Endothelial cell of umbilical vein (primary cell): ENCODE measurements at regions not wholly inside any gene's neighbourhood (a gene's known extent, or its start where the extent isn't known, plus 50 kb on each side); places are given as distances from the start of the nearest gene placed in this dataset.

Experiments
- BruUV-seq: library from RNA; stranded (reverse); fragments of 400-500 nt; replicated peaks from 2 replicates; lab custom pipeline; 2021; lab: Mats Ljungman, UMichigan
- CTCF ChIA-PET: fragments of 300-600, 350-600 bp; sonication (Branson Sonifier 250); formaldehyde crosslinking; loops from one replicate; lab custom pipeline; 2021; ENCODE audit warnings: antibody characterized with exemption, inconsistent platforms; lab: Charles Lee
- POLR2A ChIA-PET: fragments of 300-600, 350-600 bp; sonication (Branson Sonifier 250); formaldehyde crosslinking; loops from one replicate; lab custom pipeline; 2021; ENCODE audit warnings: antibody characterized with exemption, inconsistent platforms; lab: Charles Lee
- DNase-seq: peaks from one replicate; pipeline ENCODE4 v3.0.0-alpha.2; 2011; ENCODE audit warnings: low read depth, low spot score
- FAIRE-seq: peaks from 2 replicates; lab custom pipeline; 2011; peaks lifted over from hg19 to GRCh38; lab: Jason Lieb, UNC
- H2AFZ ChIP-seq: 2 replicates; pipeline ENCODE4 v1.6.0; 2012; ENCODE audit warnings: low read depth, low read length, control low read depth, inconsistent platforms
- H3K27ac ChIP-seq: 2 replicates; pipeline ENCODE4 v1.5.1; 2011; ENCODE audit warnings: low read depth, mild to moderate bottlenecking, control low read depth, low read length, moderate library complexity; ENCODE audit not compliant: insufficient read depth
- H3K27me3 ChIP-seq, 2 experiments: 2 replicates each; pipeline versions ENCODE4 v1.6.0 to v1.6.1; 2011; ENCODE audit warnings: low read length in 2 of 2, mixed read lengths in 1 of 2; ENCODE audit not compliant: control insufficient read depth in 2 of 2, insufficient read depth in 2 of 2
- H3K36me3 ChIP-seq, 2 experiments: 2 replicates in 1 of 2; 3 replicates in 1 of 2; pipeline ENCODE4 v1.5.1; 2011; ENCODE audit warnings: low read length in 2 of 2, mild to moderate bottlenecking in 1 of 2, moderate library complexity in 1 of 2; ENCODE audit not compliant: control insufficient read depth in 2 of 2, insufficient read depth in 2 of 2; ENCODE audit errors: extremely low read depth in 1 of 2
- H3K4me1 ChIP-seq: 3 replicates; pipeline ENCODE4 v1.5.1; 2011; ENCODE audit warnings: mild to moderate bottlenecking, low read length; ENCODE audit not compliant: control insufficient read depth, insufficient read depth; ENCODE audit errors: extremely low read depth
- H3K4me2 ChIP-seq: 2 replicates; pipeline ENCODE4 v1.6.1; 2011; ENCODE audit warnings: low read length, control low read depth, mixed read lengths; ENCODE audit not compliant: insufficient read depth
- H3K4me3 ChIP-seq, 3 experiments: fragments of 200-600 bp in 1 of 3; sonication (generic), shearing (Covaris generic) in 1 of 3; replicated peaks in 1 of 3; 2 replicates each; pipeline ENCODE4 v1.5.1; 2011 to 2016; ENCODE audit warnings: control low read depth in 3 of 3, low read length in 3 of 3, mild to moderate bottlenecking in 2 of 3, inconsistent platforms in 1 of 3, low read depth in 1 of 3, moderate library complexity in 1 of 3; ENCODE audit not compliant: insufficient read depth in 1 of 3
- H3K79me2 ChIP-seq: 2 replicates; pipeline ENCODE4 v1.6.0; 2012; ENCODE audit warnings: low read length, inconsistent platforms; ENCODE audit not compliant: control insufficient read depth, insufficient read depth
- H3K9ac ChIP-seq: replicated peaks from 2 replicates; pipeline ENCODE3; 2011; ENCODE audit warnings: low read length, control low read depth; ENCODE audit not compliant: insufficient read depth; ENCODE audit errors: extremely low read depth
- H3K9me1 ChIP-seq: replicated peaks from 3 replicates; pipeline ENCODE4 v1.6.0; 2011; ENCODE audit warnings: mild to moderate bottlenecking, low read length; ENCODE audit not compliant: control insufficient read depth, insufficient read depth; ENCODE audit errors: extremely low read depth
- H3K9me3 ChIP-seq: replicated peaks from 2 replicates; pipeline ENCODE4 v1.5.1; 2012; ENCODE audit warnings: low read length, inconsistent platforms; ENCODE audit not compliant: control insufficient read depth, insufficient read depth
- H4K20me1 ChIP-seq: replicated peaks from 2 replicates; pipeline ENCODE3; 2011; ENCODE audit warnings: mild to moderate bottlenecking, low read length; ENCODE audit not compliant: control insufficient read depth, insufficient read depth; ENCODE audit errors: extremely low read depth
- CTCF ChIP-seq, 2 donors: IDR thresholded peaks; 1 replicate in 1 of 2; 2 replicates in 1 of 2; pipeline ENCODE4 v1.5.1; 2011; ENCODE audit warnings: low read length in 2 of 2, mild to moderate bottlenecking in 2 of 2, moderate library complexity in 2 of 2, control low read depth in 1 of 2, inconsistent platforms in 1 of 2, low read depth in 1 of 2; ENCODE audit not compliant: insufficient read depth in 1 of 2; ENCODE audit errors: extremely low read depth in 1 of 2
- EZH2 ChIP-seq: IDR thresholded peaks from 2 replicates; pipeline ENCODE4 v1.6.1; 2012; ENCODE audit warnings: borderline replicate concordance, low read depth, mild to moderate bottlenecking, moderate library complexity, low read length, inconsistent platforms; ENCODE audit not compliant: severe bottlenecking
- FOS ChIP-seq: IDR thresholded peaks from 2 replicates; pipeline ENCODE4 v1.6.1; 2011; ENCODE audit warnings: mild to moderate bottlenecking, low read length, moderate library complexity, borderline replicate concordance; ENCODE audit not compliant: insufficient read depth
- GATA2 ChIP-seq: IDR thresholded peaks from 2 replicates; pipeline ENCODE4 v1.7.0; 2011; ENCODE audit warnings: low read depth, mild to moderate bottlenecking, moderate library complexity, mixed read lengths, low read length; ENCODE audit not compliant: insufficient read length, insufficient read depth
- JUN ChIP-seq: IDR thresholded peaks from 2 replicates; pipeline ENCODE4 v1.6.1; 2011; ENCODE audit warnings: borderline replicate concordance, low read depth; ENCODE audit not compliant: insufficient read length, insufficient read depth
- MAX ChIP-seq: IDR thresholded peaks from 2 replicates; pipeline ENCODE4 v1.6.1; 2011; ENCODE audit not compliant: insufficient read depth, insufficient read length
- MYC ChIP-seq: IDR thresholded peaks from one replicate; pipeline ENCODE4 v1.6.1; 2011; ENCODE audit warnings: mild to moderate bottlenecking, low read depth, low read length
- POLR2A ChIP-seq: IDR thresholded peaks from 2 replicates; pipeline ENCODE4 v1.6.1; 2012; ENCODE audit warnings: low read depth, mild to moderate bottlenecking, control low read depth, low read length
- POLR2AphosphoS5 ChIP-seq: IDR thresholded peaks from 2 replicates; pipeline ENCODE4 v1.6.1; 2012; ENCODE audit warnings: low read depth, mild to moderate bottlenecking, control low read depth, low read length, moderate library complexity; ENCODE audit not compliant: insufficient read depth
- dilution Hi-C: fragments of 300-500 bp; cut with MboI; formaldehyde crosslinking; loops from one replicate; pipeline ENCODE4 v1.15.0; 2019; ENCODE audit warnings: low sequenced_read_pairs; ENCODE audit not compliant: extremely low pct_ligation_motif_present
- intact Hi-C: fragments of 100-400 bp; cut with micrococcal nuclease; formaldehyde crosslinking; loops from one replicate; pipeline ENCODE4 v1.10.0; 2022

- no peaks in the 10 kb centered on the region for H3K79me2 ChIP-seq
- no peaks in the 10 kb centered on the region for H3K4me1 ChIP-seq
- no peak overlapping the region for H2AFZ ChIP-seq
- H3K9me1 ChIP-seq: no peaks in the 10 kb centered on the region
- H3K27ac ChIP-seq: no peak overlapping the region
- no peaks in the 10 kb centered on the region for H3K9me3 ChIP-seq
- H3K27me3 ChIP-seq: no peaks in the 10 kb centered on the region
- no peak for DNase-seq
- POLR2A ChIA-PET: no interaction called here
- no peaks in the 10 kb centered on the region for H4K20me1 ChIP-seq
- no peak overlapping the region for H3K9ac ChIP-seq
- intact Hi-C loops (no loop called here), dilution Hi-C loops (no loop called here)
- H3K4me2 ChIP-seq: no peak overlapping the region
- TF ChIP-seq MAX (no peak), GATA2 (no peak)
- CTCF ChIA-PET: no interaction called here
- FAIRE-seq: no peak
- BruUV-seq: no TSS peak
- H3K4me3 ChIP-seq: no peak overlapping the region
- H3K36me3 ChIP-seq: no peaks in the 10 kb centered on the region
Observed at GRCh38 chr1:219778793-219779369, 149.5 kb downstream of the SLC30A10 start.

- no peak overlapping the region for H3K27ac ChIP-seq
- H3K9ac ChIP-seq: no peak overlapping the region
- H3K9me3 ChIP-seq: no peaks in the 10 kb centered on the region
- no TSS peak for BruUV-seq
- intact Hi-C loops (no loop called here), dilution Hi-C loops (no loop called here)
- H4K20me1 ChIP-seq: no peaks in the 10 kb centered on the region
- DNase-seq (no peak), FAIRE-seq (no peak)
- ChIA-PET CTCF (no interaction called here), POLR2A (no interaction called here)
- no peaks in the 10 kb centered on the region for H3K36me3 ChIP-seq
- H3K27me3 ChIP-seq: no peaks in the 10 kb centered on the region
- H3K4me3 ChIP-seq: no peak overlapping the region
- no peak overlapping the region for H3K4me2 ChIP-seq
- H3K4me1 ChIP-seq: no peaks in the 10 kb centered on the region
- no peak overlapping the region for H2AFZ ChIP-seq
- no peaks in the 10 kb centered on the region for H3K79me2 ChIP-seq
- TF ChIP-seq JUN (no peak), MAX (no peak), MYC (no peak), POLR2AphosphoS5 (no peak), POLR2A (no peak), EZH2 (no peak), FOS (no peak), GATA2 (no peak), CTCF (IDR thresholded peaks at IDR 0.05; ENCODE audit: extremely low read depth in 1 of 2, insufficient read depth in 1 of 2, low read depth in 1 of 2, low read length in 2 of 2) (no peak)
- H3K9me1 ChIP-seq: no peaks in the 10 kb centered on the region
Observed at GRCh38 chr1:219778110-219778509, 150.2 kb downstream of the SLC30A10 start.
